CD4-positive, alpha-beta memory T cell (primary cell): ENCODE measurements at regions not wholly inside any gene's neighbourhood (a gene's known extent, or its start where the extent isn't known, plus 50 kb on each side); places are given as distances from the start of the nearest gene placed in this dataset.

Source experiments
- CTCF ChIA-PET: fragments of 350-600 bp; sonication (Branson Sonifier 250); formaldehyde crosslinking; loops from one replicate; lab custom pipeline; 2021; ENCODE audit warnings: inconsistent platforms; ENCODE audit not compliant: partially characterized antibody; lab: Charles Lee
- POLR2A ChIA-PET: fragments of 350-600 bp; sonication (Branson Sonifier 250); formaldehyde crosslinking; loops from one replicate; lab custom pipeline; 2021; ENCODE audit not compliant: partially characterized antibody; lab: Charles Lee
- DNase-seq, 5 donors: peaks; one replicate each; pipeline versions ENCODE4 v3.0.0 to v3.0.0-alpha.2; 2020 to 2022; ENCODE audit warnings: mixed read lengths in 1 of 5
- H3K27ac ChIP-seq: one replicate; pipeline ENCODE4 v1.7.0; 2013; ENCODE audit warnings: low read depth, low read length
- H3K27me3 ChIP-seq: 2 replicates; pipeline ENCODE4 v1.7.0; 2013; ENCODE audit warnings: mild to moderate bottlenecking, low read length, moderate library complexity; ENCODE audit not compliant: insufficient read depth
- H3K36me3 ChIP-seq: 2 replicates; pipeline ENCODE4 v1.7.0; 2013; ENCODE audit warnings: mild to moderate bottlenecking, low read length, moderate library complexity; ENCODE audit not compliant: insufficient read depth
- H3K4me1 ChIP-seq: 2 replicates; pipeline ENCODE4 v1.7.0; 2013; ENCODE audit warnings: mild to moderate bottlenecking, low read length, moderate library complexity; ENCODE audit not compliant: insufficient read depth
- H3K4me3 ChIP-seq, 2 donors: one replicate each; pipeline ENCODE4 v1.7.0; 2013; ENCODE audit warnings: low read length in 2 of 2, mild to moderate bottlenecking in 1 of 2
- H3K9me3 ChIP-seq, 2 donors: one replicate each; pipeline ENCODE4 v1.7.0; 2013; ENCODE audit warnings: low read length in 2 of 2, control low read depth in 1 of 2; ENCODE audit not compliant: control insufficient read depth in 1 of 2
- H3K27ac Mint-ChIP-seq, 7 donors: one replicate each; pipeline ENCODE4 v1.8.0; 2020 to 2021; ENCODE audit warnings: mixed read lengths in 7 of 7, mild to moderate bottlenecking in 6 of 7, inconsistent platforms in 3 of 7, moderate library complexity in 3 of 7
- H3K27me3 Mint-ChIP-seq, 2 donors: one replicate each; pipeline ENCODE4 v1.8.0; 2020 to 2021; ENCODE audit warnings: mixed read lengths in 2 of 2
- H3K36me3 Mint-ChIP-seq, 2 donors: one replicate each; pipeline ENCODE4 v1.8.0; 2020 to 2021; ENCODE audit warnings: mixed read lengths in 2 of 2, inconsistent platforms in 1 of 2, mild to moderate bottlenecking in 1 of 2
- H3K4me1 Mint-ChIP-seq, 4 donors: one replicate each; pipeline ENCODE4 v1.8.0; 2020 to 2021; ENCODE audit warnings: mixed read lengths in 4 of 4, mild to moderate bottlenecking in 1 of 4
- H3K4me3 Mint-ChIP-seq, 8 donors: one replicate each; pipeline ENCODE4 v1.8.0; 2020 to 2021; ENCODE audit warnings: mixed read lengths in 8 of 8, mild to moderate bottlenecking in 7 of 8, moderate library complexity in 6 of 8, inconsistent platforms in 3 of 8
- H3K9me3 Mint-ChIP-seq, 8 donors: one replicate each; pipeline ENCODE4 v1.8.0; 2020 to 2021; ENCODE audit warnings: mixed read lengths in 8 of 8, mild to moderate bottlenecking in 5 of 8, inconsistent platforms in 3 of 8, moderate library complexity in 1 of 8
- intact Hi-C: fragments of 100-400 bp; cut with micrococcal nuclease; formaldehyde crosslinking; loops from one replicate; pipeline ENCODE4 v1.15.1; 2023

DNA sequence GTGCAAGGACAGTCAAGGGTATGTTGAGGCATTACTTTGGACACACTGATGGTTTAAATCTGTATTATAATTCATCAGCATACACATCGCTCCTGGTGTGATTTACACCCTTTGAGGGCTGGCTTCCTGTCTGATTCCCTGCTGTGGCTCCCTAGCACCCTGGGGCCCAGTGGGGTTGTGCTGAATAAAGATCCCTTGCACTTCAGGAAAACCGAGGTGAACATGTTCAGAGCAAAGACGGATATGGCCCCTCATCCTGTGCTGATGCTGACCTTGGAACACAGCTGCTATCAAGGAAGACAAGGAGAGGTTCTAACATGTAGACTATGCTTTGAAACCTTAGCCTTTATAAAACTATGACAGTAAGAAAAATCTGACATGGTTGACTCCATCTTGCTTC, 84.6 kb upstream of the UNC5B start:
- peaks cover 0 to 7% (median 5%) of the 10 kb centered on the region in 4 donors for H3K4me1 Mint-ChIP-seq
- intact Hi-C loops: loop anchor here (2.0 kb wide), 1 partner anchor 45 kb away; no protein-coding TSS in a partner anchor
- DNase-seq: no peak
- H3K9me3 Mint-ChIP-seq: peaks cover 0 to 4% (median 0%) of the 10 kb centered on the region in 8 donors
- Histone ChIP-seq H3K9me3 (no peaks in the 10 kb centered on the region), H3K4me1 (no peaks in the 10 kb centered on the region), H3K36me3 (no peaks in the 10 kb centered on the region), H3K27ac (no peak overlapping the region), H3K4me3 (no peak overlapping the region), H3K27me3 (peaks cover 3% of the 10 kb centered on the region)
- no peaks in the 10 kb centered on the region for H3K36me3 Mint-ChIP-seq
- H3K27ac Mint-ChIP-seq: no peak overlapping the region
- CTCF ChIA-PET: no interaction called here
- H3K4me3 Mint-ChIP-seq: no peak overlapping the region
- peaks cover 24 to 32% of the 10 kb centered on the region in 2 donors for H3K27me3 Mint-ChIP-seq
- POLR2A ChIA-PET: no interaction called here

DNA sequence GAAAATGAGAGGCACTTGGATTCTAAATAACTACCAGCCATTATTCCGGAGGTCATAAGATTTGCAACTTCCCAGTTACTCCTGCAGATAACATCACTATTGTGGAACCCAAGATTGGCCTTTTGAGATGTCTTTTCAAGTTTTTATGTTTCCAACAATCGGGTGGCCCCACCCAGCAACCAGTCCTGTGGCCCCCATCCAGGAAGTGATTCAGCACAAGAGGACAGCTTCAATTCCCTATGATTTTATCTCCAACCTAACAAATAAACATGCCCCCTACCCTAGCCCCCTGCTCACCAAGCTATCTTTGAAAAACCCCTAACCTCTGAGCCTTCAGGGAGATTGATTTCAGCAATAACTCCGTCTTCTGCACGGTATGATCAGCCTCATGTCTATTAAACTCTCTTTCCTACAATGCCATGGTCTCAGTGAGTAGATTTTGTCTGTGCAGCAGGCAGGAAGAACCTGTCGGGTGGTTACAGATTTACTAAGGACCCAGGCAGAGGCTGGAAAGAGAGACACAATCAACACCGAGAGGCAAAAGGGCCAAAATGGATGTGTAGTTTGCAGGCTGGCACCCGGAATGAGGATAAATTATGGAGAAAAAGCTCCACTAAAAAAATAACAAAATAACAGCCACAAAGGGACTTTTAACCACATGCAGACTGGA, 83.9 kb upstream of the UNC5B start:
- ChIA-PET CTCF (no interaction called here), POLR2A (no interaction called here)
- peak overlapping the region in 1 of 8 donors; percentile 13 for H3K4me3 Mint-ChIP-seq
- H3K36me3 Mint-ChIP-seq: no peaks in the 10 kb centered on the region
- H3K9me3 Mint-ChIP-seq: peaks cover 0 to 2% (median 0%) of the 10 kb centered on the region in 8 donors
- intact Hi-C loops: no loop called here
- H3K27me3 Mint-ChIP-seq: peaks cover 21 to 28% of the 10 kb centered on the region in 2 donors
- DNase-seq: no peak
- H3K4me1 Mint-ChIP-seq: peaks cover 0 to 7% (median 5%) of the 10 kb centered on the region in 4 donors
- Histone ChIP-seq H3K4me3 (no peak overlapping the region), H3K4me1 (no peaks in the 10 kb centered on the region), H3K27ac (no peak overlapping the region), H3K36me3 (no peaks in the 10 kb centered on the region), H3K9me3 (no peaks in the 10 kb centered on the region), H3K27me3 (peaks cover 3% of the 10 kb centered on the region)
- H3K27ac Mint-ChIP-seq: no peak overlapping the region

DNA sequence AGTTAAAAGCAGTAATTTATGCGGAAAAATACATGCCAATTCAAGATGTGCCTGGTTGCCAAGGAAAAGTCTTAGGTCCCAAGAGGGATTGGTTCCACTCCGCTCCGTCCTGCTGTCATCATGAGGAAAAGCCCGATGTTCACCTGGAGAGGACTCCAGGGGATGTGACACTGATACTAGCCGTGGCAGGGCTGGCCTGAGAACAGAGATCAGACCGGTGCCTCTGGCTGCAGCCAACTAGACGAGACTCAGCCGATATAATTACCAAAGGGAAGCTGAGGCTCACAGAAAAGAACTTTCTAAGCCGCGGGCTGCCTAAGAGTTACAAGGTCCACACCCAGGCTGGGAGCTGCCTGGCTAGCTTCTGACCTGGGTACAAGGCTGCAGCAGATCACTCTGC, 81.3 kb upstream of the UNC5B start:
- no peaks in the 10 kb centered on the region for H3K9me3 ChIP-seq
- no peaks in the 10 kb centered on the region for H3K9me3 Mint-ChIP-seq
- no peaks in the 10 kb centered on the region for H3K36me3 ChIP-seq
- H3K4me1 Mint-ChIP-seq: peaks cover 0 to 7% (median 5%) of the 10 kb centered on the region in 4 donors
- H3K27me3 ChIP-seq: no peaks in the 10 kb centered on the region
- no peak overlapping the region for H3K4me3 Mint-ChIP-seq
- CTCF ChIA-PET: no interaction called here
- no peak for DNase-seq
- H3K36me3 Mint-ChIP-seq: no peaks in the 10 kb centered on the region
- no peaks in the 10 kb centered on the region for H3K4me1 ChIP-seq
- H3K27ac Mint-ChIP-seq: no peak overlapping the region
- POLR2A ChIA-PET: no interaction called here
- peaks cover 10 to 24% of the 10 kb centered on the region in 2 donors for H3K27me3 Mint-ChIP-seq
- H3K27ac ChIP-seq: no peak overlapping the region
- no peak overlapping the region for H3K4me3 ChIP-seq
- intact Hi-C loops: no loop called here

DNA sequence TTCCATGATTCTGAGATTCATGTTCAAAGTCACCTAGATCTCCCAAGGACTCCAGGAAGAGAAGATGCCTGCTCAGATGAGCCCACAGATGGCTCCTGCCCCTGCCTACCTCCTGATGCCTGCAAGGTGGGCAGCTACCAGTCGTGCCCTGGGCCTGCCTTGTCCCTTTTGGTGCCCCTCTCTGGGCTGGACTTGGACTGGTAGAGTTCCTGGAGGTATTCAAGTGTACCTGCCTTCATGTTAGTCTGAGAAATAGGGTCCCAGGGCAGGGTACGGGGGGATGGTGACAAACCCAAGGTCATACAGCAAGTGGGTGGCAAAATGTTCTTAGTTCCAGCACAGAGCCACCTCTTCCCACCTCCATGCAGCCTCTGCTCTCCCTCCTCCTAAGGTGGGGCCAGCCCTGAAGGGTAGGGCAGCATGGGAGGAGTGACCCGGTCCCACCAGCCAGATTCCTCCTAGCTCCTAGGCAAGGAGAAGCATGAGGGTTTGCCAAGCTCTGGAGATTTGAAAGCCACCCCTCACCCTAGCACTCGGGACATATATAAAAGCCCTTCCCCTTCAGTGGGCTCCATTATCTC, 80.8 kb upstream of the UNC5B start:
- Histone ChIP-seq H3K9me3 (no peaks in the 10 kb centered on the region), H3K4me3 (no peak overlapping the region), H3K4me1 (no peaks in the 10 kb centered on the region), H3K27ac (no peak overlapping the region), H3K36me3 (no peaks in the 10 kb centered on the region), H3K27me3 (no peaks in the 10 kb centered on the region)
- intact Hi-C loops: no loop called here
- CTCF ChIA-PET: no interaction called here
- POLR2A ChIA-PET: no interaction called here
- Mint-ChIP-seq H3K4me1 (peaks cover 0 to 7% (median 5%) of the 10 kb centered on the region in 4 donors), H3K27ac (no peak overlapping the region), H3K36me3 (no peaks in the 10 kb centered on the region), H3K4me3 (no peak overlapping the region), H3K9me3 (no peaks in the 10 kb centered on the region), H3K27me3 (peaks cover 9 to 24% of the 10 kb centered on the region in 2 donors)
- no peak for DNase-seq

DNA sequence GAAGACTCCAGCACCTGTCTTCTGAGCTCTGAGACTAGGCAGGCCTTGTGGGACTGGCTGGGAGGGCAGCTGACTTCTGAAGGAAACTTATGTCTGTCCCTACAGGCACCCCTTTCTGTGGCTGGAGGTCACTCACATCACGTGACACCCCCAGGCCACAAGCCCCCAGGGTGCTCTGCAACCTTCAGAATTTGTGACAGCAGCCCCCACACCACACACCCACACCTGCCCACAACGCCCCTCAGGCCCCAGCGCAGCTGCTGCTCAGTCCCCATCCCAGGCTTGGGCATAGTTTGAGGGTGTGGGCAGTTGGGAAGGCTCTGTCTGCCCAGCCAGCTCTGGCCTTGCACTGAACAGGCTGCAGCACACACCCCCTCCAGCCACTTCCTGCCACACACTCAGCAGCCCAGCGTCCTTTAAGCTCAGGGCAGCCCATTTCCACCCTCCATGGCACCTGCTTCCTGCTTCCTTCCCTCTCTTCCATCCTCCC, 80.0 kb upstream of the UNC5B start:
- POLR2A ChIA-PET: no interaction called here
- Histone ChIP-seq H3K36me3 (no peaks in the 10 kb centered on the region), H3K4me1 (no peaks in the 10 kb centered on the region), H3K27ac (no peak overlapping the region), H3K9me3 (no peaks in the 10 kb centered on the region), H3K27me3 (no peaks in the 10 kb centered on the region), H3K4me3 (no peak overlapping the region)
- Mint-ChIP-seq H3K4me1 (peaks cover 0 to 7% (median 5%) of the 10 kb centered on the region in 4 donors), H3K27ac (no peak overlapping the region), H3K36me3 (no peaks in the 10 kb centered on the region), H3K4me3 (no peak overlapping the region), H3K9me3 (no peaks in the 10 kb centered on the region), H3K27me3 (peaks cover 8 to 23% of the 10 kb centered on the region in 2 donors)
- no peak for DNase-seq
- CTCF ChIA-PET: no interaction called here
- intact Hi-C loops: no loop called here

DNA sequence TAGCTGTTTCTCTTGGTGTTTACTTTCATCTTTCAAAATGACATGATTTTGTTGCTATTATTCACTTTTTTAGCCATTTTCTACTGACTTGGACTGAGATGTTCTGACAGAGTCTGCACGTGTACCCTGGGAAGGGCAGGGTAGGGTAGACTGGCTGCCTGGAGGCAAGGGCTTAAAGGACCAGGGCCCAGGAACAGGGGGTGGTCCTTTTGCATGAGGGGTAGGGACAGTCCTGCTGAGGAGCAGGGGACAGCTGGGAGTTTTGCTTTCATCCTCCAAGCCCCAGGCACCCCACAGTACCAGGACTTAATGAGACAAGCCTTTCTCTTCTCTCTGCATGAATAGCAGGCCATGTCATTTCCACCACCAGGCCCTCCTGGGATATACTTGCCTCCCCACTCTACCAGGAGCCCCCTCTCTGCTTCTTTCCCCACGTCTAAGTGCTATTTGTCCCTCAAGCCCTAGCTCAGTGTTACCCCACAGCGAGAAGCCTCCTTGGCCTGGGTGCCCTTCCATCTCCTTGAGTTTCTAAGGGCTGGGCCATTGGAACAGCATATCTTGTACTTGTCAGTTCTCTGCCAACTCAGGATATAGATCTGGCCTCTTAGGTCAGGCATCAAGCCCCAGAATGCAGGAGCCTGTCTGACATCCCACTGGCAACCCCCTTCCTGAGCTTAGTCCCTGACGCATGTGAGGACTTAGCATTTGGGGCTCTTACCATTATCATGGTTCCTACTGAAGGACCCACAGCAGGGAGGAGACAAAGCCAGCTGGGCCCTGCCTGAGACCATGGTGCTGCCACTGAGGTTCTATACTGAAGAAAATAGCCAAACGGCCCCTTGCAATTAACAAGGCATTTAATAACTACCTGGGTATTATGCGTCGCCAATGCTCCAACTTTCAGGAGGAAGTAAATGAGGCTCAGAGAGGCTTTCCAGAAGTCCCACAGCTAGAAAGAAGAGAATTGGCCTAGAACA, 78.4 kb upstream of the UNC5B start:
- H3K4me3 Mint-ChIP-seq: no peak overlapping the region
- H3K27me3 Mint-ChIP-seq: peaks cover 10 to 26% of the 10 kb centered on the region in 2 donors
- Histone ChIP-seq H3K36me3 (no peaks in the 10 kb centered on the region), H3K27me3 (no peaks in the 10 kb centered on the region), H3K9me3 (no peaks in the 10 kb centered on the region), H3K4me1 (no peaks in the 10 kb centered on the region), H3K4me3 (no peak overlapping the region), H3K27ac (no peak overlapping the region)
- no peaks in the 10 kb centered on the region for H3K9me3 Mint-ChIP-seq
- no peaks in the 10 kb centered on the region for H3K4me1 Mint-ChIP-seq
- ChIA-PET CTCF (no interaction called here), POLR2A (no interaction called here)
- no peaks in the 10 kb centered on the region for H3K36me3 Mint-ChIP-seq
- DNase-seq: no peak
- no peak overlapping the region for H3K27ac Mint-ChIP-seq
- intact Hi-C loops: no loop called here

DNA sequence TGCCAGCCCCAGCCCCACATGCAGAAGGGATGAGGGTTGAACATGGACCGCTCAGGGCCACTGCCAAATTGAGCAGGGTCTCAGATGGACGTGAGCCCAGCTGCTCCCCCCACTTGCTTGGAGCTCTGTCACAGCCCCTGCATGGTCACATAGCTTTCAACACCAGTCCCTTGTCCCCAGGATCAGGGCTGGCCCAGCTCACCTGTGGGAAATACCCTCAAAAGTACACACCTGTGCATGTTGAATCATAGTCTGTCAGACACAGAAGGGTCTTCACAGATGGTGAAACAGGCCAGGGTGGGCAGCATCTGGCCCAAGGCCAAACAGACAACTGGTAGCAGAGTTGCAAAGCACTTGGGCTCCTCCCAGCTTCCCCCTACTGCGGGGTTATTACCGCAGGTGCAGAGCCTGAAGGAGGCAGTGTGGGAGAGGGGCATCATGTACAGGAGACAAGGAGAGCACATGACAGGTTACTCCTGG, 77.6 kb upstream of the UNC5B start:
- intact Hi-C loops: no loop called here
- no peak for DNase-seq
- H3K9me3 Mint-ChIP-seq: no peaks in the 10 kb centered on the region
- no peaks in the 10 kb centered on the region for H3K36me3 ChIP-seq
- H3K4me3 ChIP-seq: no peak overlapping the region
- no peak overlapping the region for H3K27ac Mint-ChIP-seq
- no peaks in the 10 kb centered on the region for H3K27me3 ChIP-seq
- peaks cover 10 to 26% of the 10 kb centered on the region in 2 donors for H3K27me3 Mint-ChIP-seq
- H3K27ac ChIP-seq: no peak overlapping the region
- H3K4me3 Mint-ChIP-seq: no peak overlapping the region
- CTCF ChIA-PET: no interaction called here
- POLR2A ChIA-PET: no interaction called here
- H3K4me1 Mint-ChIP-seq: no peaks in the 10 kb centered on the region
- no peaks in the 10 kb centered on the region for H3K36me3 Mint-ChIP-seq
- H3K4me1 ChIP-seq: no peaks in the 10 kb centered on the region
- H3K9me3 ChIP-seq: no peaks in the 10 kb centered on the region
